ENCODE measurements at regions not wholly inside any gene's neighbourhood (a gene's known extent, or its start where the extent isn't known, plus 50 kb on each side); places are given as distances from the start of the nearest gene placed in this dataset.
"Not testable (repeated sequence)": the region's sequence is repeated elsewhere in the genome, so short reads cannot be mapped to it uniquely, and the experiment has no call there.

GRCh38 chr6:8859501-8859900 lies 424.2 kb upstream of the SLC35B3 start:
- no peaks in the 10 kb centered on the region for H3K4me1 ChIP-seq (ENCODE audit: control insufficient read depth, insufficient read depth, low read length)
- H3K36me3 ChIP-seq (ENCODE audit: insufficient read depth, low read length), result no peaks in the 10 kb centered on the region
- peaks cover 2% of the 10 kb centered on the region for H3K9me3 ChIP-seq (replicated peaks; ENCODE audit: low read length)
- H3K4me3 ChIP-seq (ENCODE audit: low read length), result no peak overlapping the region
- H3K9ac ChIP-seq (ENCODE audit: low read depth, low read length), result no peak overlapping the region
- H3K27me3 ChIP-seq (ENCODE audit: control insufficient read depth, insufficient read depth, low read length), result no peaks in the 10 kb centered on the region
- H3K4me2 ChIP-seq (ENCODE audit: low read length), result no peak overlapping the region

GRCh38 chr6:8858854-8859331 lies 423.5 kb upstream of the SLC35B3 start:
- H3K4me1 ChIP-seq (ENCODE audit: control insufficient read depth, insufficient read depth, low read length), result no peaks in the 10 kb centered on the region
- no peak overlapping the region for H3K9ac ChIP-seq (ENCODE audit: low read depth, low read length)
- H3K4me2 ChIP-seq (ENCODE audit: low read length), result no peak overlapping the region
- H3K4me3 ChIP-seq (ENCODE audit: low read length), result no peak overlapping the region
- no peaks in the 10 kb centered on the region for H3K36me3 ChIP-seq (ENCODE audit: insufficient read depth, low read length)
- peaks cover 4% of the 10 kb centered on the region for H3K9me3 ChIP-seq (replicated peaks; ENCODE audit: low read length)
- H3K27me3 ChIP-seq (ENCODE audit: control insufficient read depth, insufficient read depth, low read length), result no peaks in the 10 kb centered on the region

- H3K9me3 ChIP-seq (replicated peaks; ENCODE audit: low read length), result peaks cover 4% of the 10 kb centered on the region
- H3K9ac ChIP-seq (ENCODE audit: low read depth, low read length), result no peak overlapping the region
- no peak overlapping the region for H3K4me3 ChIP-seq (ENCODE audit: low read length)
Measured at GRCh38 chr6:8857160-8857559, 421.8 kb upstream of the SLC35B3 start.

GRCh38 chr6:8855411-8855810 lies 420.1 kb upstream of the SLC35B3 start:
- Histone ChIP-seq H3K4me3 (ENCODE audit: low read length) (no peak overlapping the region), H3K9ac (ENCODE audit: low read depth, low read length) (no peak overlapping the region), H3K4me1 (ENCODE audit: control insufficient read depth, insufficient read depth, low read length) (no peaks in the 10 kb centered on the region), H3K9me3 (replicated peaks; ENCODE audit: low read length) (peaks cover 4% of the 10 kb centered on the region), H3K27me3 (ENCODE audit: control insufficient read depth, insufficient read depth, low read length) (no peaks in the 10 kb centered on the region), H3K4me2 (ENCODE audit: low read length) (no peak overlapping the region), H3K36me3 (ENCODE audit: insufficient read depth, low read length) (no peaks in the 10 kb centered on the region)

More at GRCh38 chr6:8857160-8857559, 421.8 kb upstream of the SLC35B3 start:
- Histone ChIP-seq H3K4me2 (ENCODE audit: low read length) (no peak overlapping the region), H3K4me1 (ENCODE audit: control insufficient read depth, insufficient read depth, low read length) (no peaks in the 10 kb centered on the region), H3K36me3 (ENCODE audit: insufficient read depth, low read length) (no peaks in the 10 kb centered on the region), H3K27me3 (ENCODE audit: control insufficient read depth, insufficient read depth, low read length) (no peaks in the 10 kb centered on the region)

GRCh38 chr6:8852332-8852731 lies 417.0 kb upstream of the SLC35B3 start:
- H3K4me2 ChIP-seq (ENCODE audit: low read length), result no peak overlapping the region
- peaks cover 4% of the 10 kb centered on the region for H3K9me3 ChIP-seq (replicated peaks; ENCODE audit: low read length)
- H3K4me3 ChIP-seq (ENCODE audit: low read length), result no peak overlapping the region
- H3K4me1 ChIP-seq (ENCODE audit: control insufficient read depth, insufficient read depth, low read length), result no peaks in the 10 kb centered on the region
- no peaks in the 10 kb centered on the region for H3K27me3 ChIP-seq (ENCODE audit: control insufficient read depth, insufficient read depth, low read length)
- no peak overlapping the region for H3K9ac ChIP-seq (ENCODE audit: low read depth, low read length)
- H3K36me3 ChIP-seq (ENCODE audit: insufficient read depth, low read length), result no peaks in the 10 kb centered on the region

GRCh38 chr6:8846680-8847079 lies 411.3 kb upstream of the SLC35B3 start:
- not testable (repeated sequence) for H3K9ac ChIP-seq (ENCODE audit: low read depth, low read length); H3K36me3 ChIP-seq (ENCODE audit: insufficient read depth, low read length); H3K4me3 ChIP-seq (ENCODE audit: low read length); H3K4me2 ChIP-seq (ENCODE audit: low read length); H3K27me3 ChIP-seq (ENCODE audit: control insufficient read depth, insufficient read depth, low read length); H3K4me1 ChIP-seq (ENCODE audit: control insufficient read depth, insufficient read depth, low read length); H3K9me3 ChIP-seq (replicated peaks; ENCODE audit: low read length)

GRCh38 chr6:8845690-8846089 lies 410.3 kb upstream of the SLC35B3 start:
- H3K4me3 ChIP-seq (ENCODE audit: low read length), result no peak overlapping the region
- no peaks in the 10 kb centered on the region for H3K36me3 ChIP-seq (ENCODE audit: insufficient read depth, low read length)
- no peaks in the 10 kb centered on the region for H3K9me3 ChIP-seq (replicated peaks; ENCODE audit: low read length)
- no peak overlapping the region for H3K9ac ChIP-seq (ENCODE audit: low read depth, low read length)
- H3K4me1 ChIP-seq (ENCODE audit: control insufficient read depth, insufficient read depth, low read length), result no peaks in the 10 kb centered on the region
- no peaks in the 10 kb centered on the region for H3K27me3 ChIP-seq (ENCODE audit: control insufficient read depth, insufficient read depth, low read length)
- no peak overlapping the region for H3K4me2 ChIP-seq (ENCODE audit: low read length)

GRCh38 chr6:8844968-8845367 lies 409.6 kb upstream of the SLC35B3 start:
- Histone ChIP-seq H3K36me3 (ENCODE audit: insufficient read depth, low read length) (no peaks in the 10 kb centered on the region), H3K27me3 (ENCODE audit: control insufficient read depth, insufficient read depth, low read length) (no peaks in the 10 kb centered on the region), H3K4me1 (ENCODE audit: control insufficient read depth, insufficient read depth, low read length) (no peaks in the 10 kb centered on the region), H3K4me2 (ENCODE audit: low read length) (no peak overlapping the region), H3K9me3 (replicated peaks; ENCODE audit: low read length) (peaks cover 3% of the 10 kb centered on the region), H3K4me3 (ENCODE audit: low read length) (no peak overlapping the region), H3K9ac (ENCODE audit: low read depth, low read length) (no peak overlapping the region)

GRCh38 chr6:8839626-8840025 lies 404.3 kb upstream of the SLC35B3 start:
- Histone ChIP-seq H3K9ac (ENCODE audit: low read depth, low read length) (no peak overlapping the region), H3K27me3 (ENCODE audit: control insufficient read depth, insufficient read depth, low read length) (no peaks in the 10 kb centered on the region), H3K9me3 (replicated peaks; ENCODE audit: low read length) (peaks cover 3% of the 10 kb centered on the region), H3K36me3 (ENCODE audit: insufficient read depth, low read length) (no peaks in the 10 kb centered on the region), H3K4me3 (ENCODE audit: low read length) (no peak overlapping the region), H3K4me1 (ENCODE audit: control insufficient read depth, insufficient read depth, low read length) (no peaks in the 10 kb centered on the region), H3K4me2 (ENCODE audit: low read length) (no peak overlapping the region)

- Histone ChIP-seq H3K9me3 (replicated peaks; ENCODE audit: low read length) (peaks cover 3% of the 10 kb centered on the region), H3K4me2 (ENCODE audit: low read length) (no peak overlapping the region), H3K36me3 (ENCODE audit: insufficient read depth, low read length) (no peaks in the 10 kb centered on the region), H3K4me3 (ENCODE audit: low read length) (no peak overlapping the region), H3K9ac (ENCODE audit: low read depth, low read length) (no peak overlapping the region), H3K27me3 (ENCODE audit: control insufficient read depth, insufficient read depth, low read length) (no peaks in the 10 kb centered on the region), H3K4me1 (ENCODE audit: control insufficient read depth, insufficient read depth, low read length) (no peaks in the 10 kb centered on the region)
Measured at GRCh38 chr6:8837343-8837742, 402.0 kb upstream of the SLC35B3 start.

- H3K9me3 ChIP-seq (replicated peaks; ENCODE audit: low read length); H3K9ac ChIP-seq (ENCODE audit: low read depth, low read length); H3K36me3 ChIP-seq (ENCODE audit: insufficient read depth, low read length); H3K4me3 ChIP-seq (ENCODE audit: low read length); H3K4me1 ChIP-seq (ENCODE audit: control insufficient read depth, insufficient read depth, low read length); H3K27me3 ChIP-seq (ENCODE audit: control insufficient read depth, insufficient read depth, low read length); H3K4me2 ChIP-seq (ENCODE audit: low read length): not testable (repeated sequence)
Measured at GRCh38 chr6:8832695-8833094, 397.4 kb upstream of the SLC35B3 start.

GRCh38 chr6:8831366-8832152 lies 396.2 kb upstream of the SLC35B3 start:
- no peak overlapping the region for H3K4me2 ChIP-seq (ENCODE audit: low read length)
- no peaks in the 10 kb centered on the region for H3K27me3 ChIP-seq (ENCODE audit: control insufficient read depth, insufficient read depth, low read length)
- H3K9ac ChIP-seq (ENCODE audit: low read depth, low read length), result no peak overlapping the region
- H3K4me3 ChIP-seq (ENCODE audit: low read length), result no peak overlapping the region
- H3K4me1 ChIP-seq (ENCODE audit: control insufficient read depth, insufficient read depth, low read length), result no peaks in the 10 kb centered on the region
- H3K36me3 ChIP-seq (ENCODE audit: insufficient read depth, low read length), result no peaks in the 10 kb centered on the region
- peaks cover 3% of the 10 kb centered on the region for H3K9me3 ChIP-seq (replicated peaks; ENCODE audit: low read length)

Data from skeletal muscle satellite cell (primary cell).